ENCODE measurements at regions not wholly inside any gene's neighbourhood (a gene's known extent, or its start where the extent isn't known, plus 50 kb on each side); places are given as distances from the start of the nearest gene placed in this dataset.

GRCh38 chr14:26860111-26860510 lies 262.3 kb upstream of the NOVA1 start:
- TF ChIP-seq CTCF (IDR thresholded peaks at IDR 0.05): no peak
- Histone ChIP-seq H3K9me3 (no peaks in the 10 kb centered on the region), H3K27me3 (replicated peaks; ENCODE audit: insufficient read depth) (no peaks in the 10 kb centered on the region), H3K27ac (no peak overlapping the region), H3K4me3 (no peak overlapping the region), H3K36me3 (no peaks in the 10 kb centered on the region), H3K4me1 (ENCODE audit: control insufficient read depth in 1 of 2, low read depth in 2 of 2) (no peaks in the 10 kb centered on the region)
- ATAC-seq (ENCODE audit: insufficient number of reproducible peaks, low FRiP score, low read depth): no peak
- DNase-seq (ENCODE audit: low spot score): no peak

- Histone ChIP-seq H3K27ac (no peak overlapping the region), H3K4me3 (no peak overlapping the region), H3K9me3 (no peaks in the 10 kb centered on the region), H3K36me3 (no peaks in the 10 kb centered on the region), H3K4me1 (ENCODE audit: control insufficient read depth in 1 of 2, low read depth in 2 of 2) (peaks cover 0 to 3% of the 10 kb centered on the region in 2 donors), H3K27me3 (replicated peaks; ENCODE audit: insufficient read depth) (no peaks in the 10 kb centered on the region)
- ATAC-seq (ENCODE audit: insufficient number of reproducible peaks, low FRiP score, low read depth) (no peak), DNase-seq (ENCODE audit: low spot score) (no peak)
- TF ChIP-seq CTCF (IDR thresholded peaks at IDR 0.05): no peak
Measured at GRCh38 chr14:26863736-26864135, 265.9 kb upstream of the NOVA1 start.

GRCh38 chr14:26866721-26867120 lies 268.9 kb upstream of the NOVA1 start:
- DNase-seq (ENCODE audit: low spot score) (no peak), ATAC-seq (ENCODE audit: insufficient number of reproducible peaks, low FRiP score, low read depth) (no peak)
- Histone ChIP-seq H3K36me3 (no peaks in the 10 kb centered on the region), H3K27ac (no peak overlapping the region), H3K9me3 (no peaks in the 10 kb centered on the region), H3K4me1 (ENCODE audit: control insufficient read depth in 1 of 2, low read depth in 2 of 2) (peaks cover 0 to 3% of the 10 kb centered on the region in 2 donors), H3K4me3 (no peak overlapping the region), H3K27me3 (replicated peaks; ENCODE audit: insufficient read depth) (no peaks in the 10 kb centered on the region)
- no peak for TF ChIP-seq CTCF (IDR thresholded peaks at IDR 0.05)

- H3K4me1 ChIP-seq (ENCODE audit: control insufficient read depth in 1 of 2, low read depth in 2 of 2): peaks cover 0 to 3% of the 10 kb centered on the region in 2 donors
- no peak for ATAC-seq (ENCODE audit: insufficient number of reproducible peaks, low FRiP score, low read depth)
Measured at GRCh38 chr14:26867171-26867757, 269.4 kb upstream of the NOVA1 start.

GRCh38 chr14:26870096-26870495 lies 272.3 kb upstream of the NOVA1 start:
- H3K4me1 ChIP-seq (ENCODE audit: control insufficient read depth in 1 of 2, low read depth in 2 of 2): peaks cover 0 to 3% of the 10 kb centered on the region in 2 donors
- no peaks in the 10 kb centered on the region for H3K9me3 ChIP-seq
- no peak overlapping the region for H3K27ac ChIP-seq
- no peak for DNase-seq (ENCODE audit: low spot score)
- no peak overlapping the region for H3K4me3 ChIP-seq
- H3K36me3 ChIP-seq: no peaks in the 10 kb centered on the region
- H3K27me3 ChIP-seq (replicated peaks; ENCODE audit: insufficient read depth): no peaks in the 10 kb centered on the region
- no peak for TF ChIP-seq CTCF (IDR thresholded peaks at IDR 0.05)
- no peak for ATAC-seq (ENCODE audit: insufficient number of reproducible peaks, low FRiP score, low read depth)

More at GRCh38 chr14:26867171-26867757, 269.4 kb upstream of the NOVA1 start:
- H3K27ac ChIP-seq: no peak overlapping the region
- no peaks in the 10 kb centered on the region for H3K9me3 ChIP-seq
- DNase-seq (ENCODE audit: low spot score): no peak
- no peaks in the 10 kb centered on the region for H3K27me3 ChIP-seq (replicated peaks; ENCODE audit: insufficient read depth)
- no peaks in the 10 kb centered on the region for H3K36me3 ChIP-seq
- TF ChIP-seq CTCF (IDR thresholded peaks at IDR 0.05): no peak
- no peak overlapping the region for H3K4me3 ChIP-seq
